H1 (cell line): ENCODE measurements at regions not wholly inside any gene's neighbourhood (a gene's known extent, or its start where the extent isn't known, plus 50 kb on each side); places are given as distances from the start of the nearest gene placed in this dataset.

Experiments used
- CBX5 ChIP-seq: fragments of 300-800, 300-1000 bp; sonication (generic); IDR thresholded peaks from 2 replicates; pipeline ENCODE4 v1.7.1; 2016; ENCODE audit warnings: antibody characterized with exemption, low read length, low read depth
- CREB1 ChIP-seq: IDR thresholded peaks from 2 replicates; pipeline ENCODE4 v1.6.1; 2012; ENCODE audit warnings: inconsistent platforms
- CTBP2 ChIP-seq: IDR thresholded peaks from 2 replicates; pipeline ENCODE4 v1.7.0; 2011; ENCODE audit warnings: borderline replicate concordance, mild to moderate bottlenecking, moderate library complexity, mixed read lengths, low read length; ENCODE audit not compliant: insufficient read depth, insufficient read length
- EGR1 ChIP-seq: IDR thresholded peaks from 2 replicates; pipeline ENCODE4 v1.6.1; 2011; ENCODE audit warnings: low read depth, low read length, borderline replicate concordance
- JUN ChIP-seq: IDR thresholded peaks from 2 replicates; pipeline ENCODE4 v1.6.1; 2011; ENCODE audit warnings: low read depth, mild to moderate bottlenecking, improper control_type of control experiment, low read length
- JUND ChIP-seq: IDR thresholded peaks from 2 replicates; pipeline ENCODE4 v1.6.1; 2011; ENCODE audit warnings: mild to moderate bottlenecking, improper control_type of control experiment, low read length
- KDM1A ChIP-seq: fragments of 200-600, 300-600 bp; sonication (generic); IDR thresholded peaks from 2 replicates; pipeline ENCODE4 v1.7.1; 2016; ENCODE audit warnings: mild to moderate bottlenecking, low read length, borderline replicate concordance
- POLR2AphosphoS5 ChIP-seq: IDR thresholded peaks from 2 replicates; pipeline ENCODE4 v1.6.1; 2011; ENCODE audit warnings: low read depth, low read length
- RNF2 ChIP-seq: fragments of 200-900, 300-1000 bp; sonication (generic); IDR thresholded peaks from 2 replicates; pipeline ENCODE4 v1.7.1; 2016; ENCODE audit warnings: borderline replicate concordance, low read depth, mild to moderate bottlenecking, antibody characterized with exemption, low read length; ENCODE audit not compliant: poor library complexity, severe bottlenecking; ENCODE audit errors: missing control alignments
- SIX5 ChIP-seq: IDR thresholded peaks from 2 replicates; pipeline ENCODE4 v1.6.1; 2011; ENCODE audit warnings: mild to moderate bottlenecking, low read depth, low read length
- SP4 ChIP-seq: IDR thresholded peaks from 2 replicates; pipeline ENCODE4 v1.6.1; 2012; ENCODE audit warnings: low read length, inconsistent platforms
- TCF12 ChIP-seq: IDR thresholded peaks from 2 replicates; pipeline ENCODE4 v1.6.1; 2011; ENCODE audit warnings: low read depth, mild to moderate bottlenecking, low read length
- TF ChIP-seq, protein P1 (sequence below): fragments of 300-600 bp; sonication (generic); IDR thresholded peaks from 2 replicates; pipeline ENCODE4 v1.7.1; 2012; ENCODE audit warnings: low read length, moderate library complexity, mild to moderate bottlenecking, inconsistent platforms; ENCODE audit not compliant: insufficient replicate concordance

DNA sequence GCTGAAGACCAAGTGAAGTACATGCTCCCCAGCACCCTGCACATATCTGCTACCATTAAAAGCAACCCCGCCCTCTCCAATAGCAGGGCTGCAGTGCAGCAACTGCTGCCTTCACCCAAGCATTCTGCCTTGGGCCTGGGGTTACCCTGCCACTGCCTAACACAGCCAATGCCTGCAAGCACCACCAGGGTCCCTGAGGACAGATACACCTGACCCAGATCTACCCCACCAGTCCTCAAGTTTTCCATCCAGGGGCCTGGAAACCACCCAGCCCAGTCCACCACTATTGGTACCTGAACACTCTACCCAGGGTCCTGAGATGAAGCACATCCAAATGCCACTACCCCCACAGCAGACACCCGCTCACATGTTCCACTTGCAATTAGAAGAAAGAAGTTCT is 181.1 kb upstream of the RBBP8 start (continued):
- TF ChIP-seq, protein P1, sequence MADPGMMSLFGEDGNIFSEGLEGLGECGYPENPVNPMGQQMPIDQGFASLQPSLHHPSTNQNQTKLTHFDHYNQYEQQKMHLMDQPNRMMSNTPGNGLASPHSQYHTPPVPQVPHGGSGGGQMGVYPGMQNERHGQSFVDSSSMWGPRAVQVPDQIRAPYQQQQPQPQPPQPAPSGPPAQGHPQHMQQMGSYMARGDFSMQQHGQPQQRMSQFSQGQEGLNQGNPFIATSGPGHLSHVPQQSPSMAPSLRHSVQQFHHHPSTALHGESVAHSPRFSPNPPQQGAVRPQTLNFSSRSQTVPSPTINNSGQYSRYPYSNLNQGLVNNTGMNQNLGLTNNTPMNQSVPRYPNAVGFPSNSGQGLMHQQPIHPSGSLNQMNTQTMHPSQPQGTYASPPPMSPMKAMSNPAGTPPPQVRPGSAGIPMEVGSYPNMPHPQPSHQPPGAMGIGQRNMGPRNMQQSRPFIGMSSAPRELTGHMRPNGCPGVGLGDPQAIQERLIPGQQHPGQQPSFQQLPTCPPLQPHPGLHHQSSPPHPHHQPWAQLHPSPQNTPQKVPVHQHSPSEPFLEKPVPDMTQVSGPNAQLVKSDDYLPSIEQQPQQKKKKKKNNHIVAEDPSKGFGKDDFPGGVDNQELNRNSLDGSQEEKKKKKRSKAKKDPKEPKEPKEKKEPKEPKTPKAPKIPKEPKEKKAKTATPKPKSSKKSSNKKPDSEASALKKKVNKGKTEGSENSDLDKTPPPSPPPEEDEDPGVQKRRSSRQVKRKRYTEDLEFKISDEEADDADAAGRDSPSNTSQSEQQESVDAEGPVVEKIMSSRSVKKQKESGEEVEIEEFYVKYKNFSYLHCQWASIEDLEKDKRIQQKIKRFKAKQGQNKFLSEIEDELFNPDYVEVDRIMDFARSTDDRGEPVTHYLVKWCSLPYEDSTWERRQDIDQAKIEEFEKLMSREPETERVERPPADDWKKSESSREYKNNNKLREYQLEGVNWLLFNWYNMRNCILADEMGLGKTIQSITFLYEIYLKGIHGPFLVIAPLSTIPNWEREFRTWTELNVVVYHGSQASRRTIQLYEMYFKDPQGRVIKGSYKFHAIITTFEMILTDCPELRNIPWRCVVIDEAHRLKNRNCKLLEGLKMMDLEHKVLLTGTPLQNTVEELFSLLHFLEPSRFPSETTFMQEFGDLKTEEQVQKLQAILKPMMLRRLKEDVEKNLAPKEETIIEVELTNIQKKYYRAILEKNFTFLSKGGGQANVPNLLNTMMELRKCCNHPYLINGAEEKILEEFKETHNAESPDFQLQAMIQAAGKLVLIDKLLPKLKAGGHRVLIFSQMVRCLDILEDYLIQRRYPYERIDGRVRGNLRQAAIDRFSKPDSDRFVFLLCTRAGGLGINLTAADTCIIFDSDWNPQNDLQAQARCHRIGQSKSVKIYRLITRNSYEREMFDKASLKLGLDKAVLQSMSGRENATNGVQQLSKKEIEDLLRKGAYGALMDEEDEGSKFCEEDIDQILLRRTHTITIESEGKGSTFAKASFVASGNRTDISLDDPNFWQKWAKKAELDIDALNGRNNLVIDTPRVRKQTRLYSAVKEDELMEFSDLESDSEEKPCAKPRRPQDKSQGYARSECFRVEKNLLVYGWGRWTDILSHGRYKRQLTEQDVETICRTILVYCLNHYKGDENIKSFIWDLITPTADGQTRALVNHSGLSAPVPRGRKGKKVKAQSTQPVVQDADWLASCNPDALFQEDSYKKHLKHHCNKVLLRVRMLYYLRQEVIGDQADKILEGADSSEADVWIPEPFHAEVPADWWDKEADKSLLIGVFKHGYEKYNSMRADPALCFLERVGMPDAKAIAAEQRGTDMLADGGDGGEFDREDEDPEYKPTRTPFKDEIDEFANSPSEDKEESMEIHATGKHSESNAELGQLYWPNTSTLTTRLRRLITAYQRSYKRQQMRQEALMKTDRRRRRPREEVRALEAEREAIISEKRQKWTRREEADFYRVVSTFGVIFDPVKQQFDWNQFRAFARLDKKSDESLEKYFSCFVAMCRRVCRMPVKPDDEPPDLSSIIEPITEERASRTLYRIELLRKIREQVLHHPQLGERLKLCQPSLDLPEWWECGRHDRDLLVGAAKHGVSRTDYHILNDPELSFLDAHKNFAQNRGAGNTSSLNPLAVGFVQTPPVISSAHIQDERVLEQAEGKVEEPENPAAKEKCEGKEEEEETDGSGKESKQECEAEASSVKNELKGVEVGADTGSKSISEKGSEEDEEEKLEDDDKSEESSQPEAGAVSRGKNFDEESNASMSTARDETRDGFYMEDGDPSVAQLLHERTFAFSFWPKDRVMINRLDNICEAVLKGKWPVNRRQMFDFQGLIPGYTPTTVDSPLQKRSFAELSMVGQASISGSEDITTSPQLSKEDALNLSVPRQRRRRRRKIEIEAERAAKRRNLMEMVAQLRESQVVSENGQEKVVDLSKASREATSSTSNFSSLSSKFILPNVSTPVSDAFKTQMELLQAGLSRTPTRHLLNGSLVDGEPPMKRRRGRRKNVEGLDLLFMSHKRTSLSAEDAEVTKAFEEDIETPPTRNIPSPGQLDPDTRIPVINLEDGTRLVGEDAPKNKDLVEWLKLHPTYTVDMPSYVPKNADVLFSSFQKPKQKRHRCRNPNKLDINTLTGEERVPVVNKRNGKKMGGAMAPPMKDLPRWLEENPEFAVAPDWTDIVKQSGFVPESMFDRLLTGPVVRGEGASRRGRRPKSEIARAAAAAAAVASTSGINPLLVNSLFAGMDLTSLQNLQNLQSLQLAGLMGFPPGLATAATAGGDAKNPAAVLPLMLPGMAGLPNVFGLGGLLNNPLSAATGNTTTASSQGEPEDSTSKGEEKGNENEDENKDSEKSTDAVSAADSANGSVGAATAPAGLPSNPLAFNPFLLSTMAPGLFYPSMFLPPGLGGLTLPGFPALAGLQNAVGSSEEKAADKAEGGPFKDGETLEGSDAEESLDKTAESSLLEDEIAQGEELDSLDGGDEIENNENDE = no peak
- TF ChIP-seq TCF12 (no peak), RNF2 (no peak), KDM1A (no peak), EGR1 (no peak), JUND (no peak), POLR2AphosphoS5 (no peak), CBX5 (no peak), CREB1 (no peak), SIX5 (no peak), JUN (no peak), SP4 (no peak), CTBP2 (no peak)
